ENCODE measurements at regions not wholly inside any gene's neighbourhood (a gene's known extent, or its start where the extent isn't known, plus 50 kb on each side); places are given as distances from the start of the nearest gene placed in this dataset.
"Not testable (repeated sequence)": the region's sequence is repeated elsewhere in the genome, so short reads cannot be mapped to it uniquely, and the experiment has no call there.

GRCh38 chr7:64425436-64425835 is 111.7 kb downstream of the ZNF736 start:
- not testable (repeated sequence) for TF ChIP-seq CTCF, POLR2A (IDR thresholded peaks at IDR 0.05)
